Endothelial cell (in vitro differentiated cells): ENCODE measurements at regions not wholly inside any gene's neighbourhood (a gene's known extent, or its start where the extent isn't known, plus 50 kb on each side); places are given as distances from the start of the nearest gene placed in this dataset.

Source experiments
- DNase-seq: peaks from one replicate; pipeline ENCODE4 v3.0.0; 2021; ENCODE audit warnings: low spot score
- H3K27ac Mint-ChIP-seq: one replicate; pipeline ENCODE4 v1.8.0; 2021; ENCODE audit warnings: mixed read lengths, inconsistent platforms; ENCODE audit not compliant: unreplicated experiment
- H3K27me3 Mint-ChIP-seq: one replicate; pipeline ENCODE4 v1.8.0; 2021; ENCODE audit warnings: mild to moderate bottlenecking, moderate library complexity, mixed read lengths, inconsistent platforms; ENCODE audit not compliant: unreplicated experiment
- H3K36me3 Mint-ChIP-seq: one replicate; pipeline ENCODE4 v1.8.0; 2021; ENCODE audit warnings: mild to moderate bottlenecking, low read depth, mixed read lengths, inconsistent platforms; ENCODE audit not compliant: unreplicated experiment
- H3K4me1 Mint-ChIP-seq: one replicate; pipeline ENCODE4 v1.8.0; 2021; ENCODE audit warnings: mild to moderate bottlenecking, mixed read lengths, inconsistent platforms; ENCODE audit not compliant: unreplicated experiment
- H3K4me3 Mint-ChIP-seq: one replicate; pipeline ENCODE4 v1.8.0; 2021; ENCODE audit warnings: mild to moderate bottlenecking, mixed read lengths, inconsistent platforms; ENCODE audit not compliant: unreplicated experiment
- H3K9me3 Mint-ChIP-seq: one replicate; pipeline ENCODE4 v1.8.0; 2021; ENCODE audit warnings: mixed read lengths, inconsistent platforms; ENCODE audit not compliant: unreplicated experiment
- TF ChIP-seq, protein P1 (sequence below): fragments of 200-600 bp; sonication (generic); IDR thresholded peaks from one replicate; pipeline ENCODE4 v1.5.0; 2021; ENCODE audit warnings: antibody characterized with exemption; ENCODE audit not compliant: unreplicated experiment

DNA sequence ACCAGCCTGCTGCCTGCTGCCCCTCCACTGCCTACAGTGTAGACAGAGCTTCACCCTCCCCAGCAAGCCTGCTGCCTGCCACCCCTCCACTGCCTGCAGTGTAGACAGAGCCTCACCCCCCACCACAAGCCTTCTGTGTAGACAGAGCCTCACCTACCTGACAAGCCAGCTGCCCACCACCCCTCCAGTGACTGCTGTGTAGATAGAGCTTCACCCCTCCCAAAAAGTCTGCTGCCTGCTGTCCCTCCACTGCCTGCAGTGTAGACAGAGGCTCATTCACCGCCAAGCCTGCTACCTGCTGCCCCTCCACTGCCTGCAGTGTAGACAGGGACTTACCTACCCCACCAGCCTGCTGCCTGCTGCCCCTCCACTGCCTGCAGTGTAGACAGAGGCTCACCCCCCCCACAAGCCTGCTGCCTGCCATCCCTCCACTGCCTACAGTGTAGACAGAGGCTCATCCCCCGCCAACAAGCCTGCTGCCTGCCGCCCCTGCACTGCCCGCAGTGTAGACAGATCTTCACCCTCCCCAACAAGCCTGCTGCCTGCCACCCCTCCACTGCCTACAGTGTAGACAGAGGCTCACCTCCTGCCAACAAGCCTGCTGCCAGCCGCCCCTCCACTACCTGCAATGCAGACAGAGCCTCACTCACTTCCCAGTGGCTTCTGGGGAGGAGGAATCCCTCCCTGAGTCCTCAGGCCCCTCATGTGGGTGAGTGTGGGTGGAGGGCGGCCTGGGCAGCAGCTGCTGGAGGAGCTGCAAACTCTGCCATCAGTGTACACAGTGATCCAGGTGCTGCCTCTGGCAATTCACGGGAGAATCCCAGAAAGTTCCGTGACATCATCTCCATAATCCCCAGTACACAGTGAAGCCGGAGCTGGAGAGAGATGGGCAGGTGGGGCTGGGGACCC, 140.9 kb downstream of the DLL1 start:
- no peak for DNase-seq
- H3K4me1 Mint-ChIP-seq: peaks cover 21% of the 10 kb centered on the region
- H3K27ac Mint-ChIP-seq: no peak overlapping the region
- peaks cover under 1% of the 10 kb centered on the region for H3K36me3 Mint-ChIP-seq
- peaks cover 10% of the 10 kb centered on the region for H3K27me3 Mint-ChIP-seq
- TF ChIP-seq, protein P1, sequence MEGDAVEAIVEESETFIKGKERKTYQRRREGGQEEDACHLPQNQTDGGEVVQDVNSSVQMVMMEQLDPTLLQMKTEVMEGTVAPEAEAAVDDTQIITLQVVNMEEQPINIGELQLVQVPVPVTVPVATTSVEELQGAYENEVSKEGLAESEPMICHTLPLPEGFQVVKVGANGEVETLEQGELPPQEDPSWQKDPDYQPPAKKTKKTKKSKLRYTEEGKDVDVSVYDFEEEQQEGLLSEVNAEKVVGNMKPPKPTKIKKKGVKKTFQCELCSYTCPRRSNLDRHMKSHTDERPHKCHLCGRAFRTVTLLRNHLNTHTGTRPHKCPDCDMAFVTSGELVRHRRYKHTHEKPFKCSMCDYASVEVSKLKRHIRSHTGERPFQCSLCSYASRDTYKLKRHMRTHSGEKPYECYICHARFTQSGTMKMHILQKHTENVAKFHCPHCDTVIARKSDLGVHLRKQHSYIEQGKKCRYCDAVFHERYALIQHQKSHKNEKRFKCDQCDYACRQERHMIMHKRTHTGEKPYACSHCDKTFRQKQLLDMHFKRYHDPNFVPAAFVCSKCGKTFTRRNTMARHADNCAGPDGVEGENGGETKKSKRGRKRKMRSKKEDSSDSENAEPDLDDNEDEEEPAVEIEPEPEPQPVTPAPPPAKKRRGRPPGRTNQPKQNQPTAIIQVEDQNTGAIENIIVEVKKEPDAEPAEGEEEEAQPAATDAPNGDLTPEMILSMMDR: no peak
- H3K4me3 Mint-ChIP-seq: no peak overlapping the region
- no peaks in the 10 kb centered on the region for H3K9me3 Mint-ChIP-seq

GRCh38 chr6:170148709-170149470, 142.0 kb downstream of the DLL1 start:
- peaks cover 21% of the 10 kb centered on the region for H3K4me1 Mint-ChIP-seq
- H3K9me3 Mint-ChIP-seq: no peaks in the 10 kb centered on the region
- no peak for DNase-seq

GRCh38 chr6:170147832-170148708, 142.8 kb downstream of the DLL1 start:
- no peak for DNase-seq
- Mint-ChIP-seq H3K36me3 (peaks cover 8% of the 10 kb centered on the region), H3K9me3 (no peaks in the 10 kb centered on the region), H3K4me1 (peaks cover 21% of the 10 kb centered on the region), H3K27me3 (peaks cover 8% of the 10 kb centered on the region), H3K27ac (no peak overlapping the region), H3K4me3 (no peak overlapping the region)
- TF ChIP-seq, protein P1: no peak

More at GRCh38 chr6:170148709-170149470, 142.0 kb downstream of the DLL1 start:
- Mint-ChIP-seq H3K36me3 (peaks cover 6% of the 10 kb centered on the region), H3K4me3 (no peak overlapping the region), H3K27me3 (peaks cover 10% of the 10 kb centered on the region), H3K27ac (no peak overlapping the region)
- TF ChIP-seq, protein P1: no peak

GRCh38 chr6:170147056-170147787, 143.7 kb downstream of the DLL1 start:
- TF ChIP-seq, protein P1: no peak
- Mint-ChIP-seq H3K27me3 (peaks cover 8% of the 10 kb centered on the region), H3K9me3 (no peaks in the 10 kb centered on the region), H3K4me3 (no peak overlapping the region), H3K36me3 (peaks cover 9% of the 10 kb centered on the region), H3K4me1 (peaks cover 19% of the 10 kb centered on the region), H3K27ac (no peak overlapping the region)
- DNase-seq: no peak
